Caco-2 (cell line): ENCODE measurements at regions not wholly inside any gene's neighbourhood (a gene's known extent, or its start where the extent isn't known, plus 50 kb on each side); places are given as distances from the start of the nearest gene placed in this dataset.

ENCODE experiments used
- BruUV-seq: library from RNA; stranded (reverse); fragments of 400-500 nt; replicated peaks from 2 replicates; lab custom pipeline; 2021; lab: Mats Ljungman, UMichigan
- CTCF ChIA-PET: fragments of 300-600 bp; sonication (Branson Sonifier 250); formaldehyde crosslinking; loops from one replicate; lab custom pipeline; 2022; ENCODE audit warnings: antibody characterized with exemption; lab: Charles Lee
- POLR2A ChIA-PET: fragments of 300-600 bp; sonication (Branson Sonifier 250); formaldehyde crosslinking; loops from one replicate; lab custom pipeline; 2022; ENCODE audit warnings: antibody characterized with exemption; lab: Charles Lee
- DNase-seq, 2 experiments: peaks; one replicate each; pipeline versions ENCODE4 v3.0.0 to v3.0.0-alpha.2; 2020 to 2022
- H3K27me3 ChIP-seq: replicated peaks from 2 replicates; pipeline ENCODE4 v1.6.0; 2011; ENCODE audit warnings: low read length; ENCODE audit not compliant: control insufficient read depth, insufficient read depth
- H3K36me3 ChIP-seq: 2 replicates; pipeline ENCODE4 v1.5.1; 2011; ENCODE audit warnings: low read length; ENCODE audit not compliant: control insufficient read depth, insufficient read depth
- H3K4me1 ChIP-seq: fragments of 250-450 bp; sonication (Bioruptor Pico); 2 replicates; pipeline ENCODE4 v1.5.1; 2020; ENCODE audit warnings: mild to moderate bottlenecking
- H3K4me3 ChIP-seq: 2 replicates; pipeline ENCODE4 v1.5.1; 2011; ENCODE audit warnings: low read depth, mild to moderate bottlenecking, control low read depth, low read length
- H3K9me3 ChIP-seq: fragments of 250-450 bp; sonication (Bioruptor Pico); 2 replicates; pipeline ENCODE4 v1.5.1; 2020; ENCODE audit warnings: mild to moderate bottlenecking, moderate library complexity
- H3K27ac Mint-ChIP-seq: one replicate; pipeline ENCODE4 v1.8.0; 2022; ENCODE audit warnings: mixed read lengths; ENCODE audit not compliant: unreplicated experiment
- H3K27me3 Mint-ChIP-seq: one replicate; pipeline ENCODE4 v1.8.0; 2022; ENCODE audit warnings: mixed read lengths; ENCODE audit not compliant: insufficient read depth, unreplicated experiment
- H3K36me3 Mint-ChIP-seq: one replicate; pipeline ENCODE4 v1.8.0; 2022; ENCODE audit warnings: mild to moderate bottlenecking, mixed read lengths; ENCODE audit not compliant: insufficient read depth, unreplicated experiment
- H3K4me1 Mint-ChIP-seq: one replicate; pipeline ENCODE4 v1.8.0; 2022; ENCODE audit warnings: low read depth, mixed read lengths; ENCODE audit not compliant: unreplicated experiment
- H3K4me3 Mint-ChIP-seq: one replicate; pipeline ENCODE4 v1.8.0; 2022; ENCODE audit warnings: mild to moderate bottlenecking, moderate library complexity, mixed read lengths; ENCODE audit not compliant: unreplicated experiment
- H3K9me3 Mint-ChIP-seq: one replicate; pipeline ENCODE4 v1.8.0; 2022; ENCODE audit warnings: mixed read lengths; ENCODE audit not compliant: unreplicated experiment
- CTCF ChIP-seq, 2 experiments: fragments of 200-600 bp in 1 of 2; IDR thresholded peaks; 1 replicate in 1 of 2; 2 replicates in 1 of 2; pipeline versions ENCODE4 v1.5.1 to v1.8.0; 2011 to 2022; ENCODE audit warnings: antibody characterized with exemption in 1 of 2, control low read depth in 1 of 2, inconsistent platforms in 1 of 2, low read depth in 1 of 2, low read length in 1 of 2, mild to moderate bottlenecking in 1 of 2, moderate library complexity in 1 of 2; ENCODE audit not compliant: insufficient read depth in 1 of 2, severe bottlenecking in 1 of 2, unreplicated experiment in 1 of 2
- intact Hi-C: fragments of 100-400 bp; cut with micrococcal nuclease; formaldehyde crosslinking; loops from one replicate; pipeline ENCODE4 v1.10.0; 2022; ENCODE audit not compliant: unreplicated experiment

GRCh38 chr6:115873901-115874300 lies 186.8 kb downstream of the FRK start:
- Histone ChIP-seq H3K4me1 (no peaks in the 10 kb centered on the region), H3K36me3 (no peaks in the 10 kb centered on the region), H3K4me3 (no peak overlapping the region), H3K27me3 (no peaks in the 10 kb centered on the region), H3K9me3 (no peaks in the 10 kb centered on the region)
- TF ChIP-seq CTCF (IDR thresholded peaks at IDR 0.05; ENCODE audit: insufficient read depth in 1 of 2, low read depth in 1 of 2, low read length in 1 of 2, severe bottlenecking in 1 of 2, unreplicated experiment in 1 of 2): no peak
- BruUV-seq: no TSS peak
- Mint-ChIP-seq H3K27ac (no peak overlapping the region), H3K4me3 (no peak overlapping the region), H3K9me3 (no peaks in the 10 kb centered on the region), H3K36me3 (no peaks in the 10 kb centered on the region), H3K4me1 (no peaks in the 10 kb centered on the region), H3K27me3 (peaks cover 14% of the 10 kb centered on the region)
- POLR2A ChIA-PET: no interaction called here
- no peak for DNase-seq
- intact Hi-C loops: no loop called here
- CTCF ChIA-PET: no interaction called here

- no peaks in the 10 kb centered on the region for H3K27me3 ChIP-seq
- no peaks in the 10 kb centered on the region for H3K9me3 ChIP-seq
Measured at GRCh38 chr6:115870464-115870863, 190.2 kb downstream of the FRK start.

GRCh38 chr6:115865914-115866313 lies 194.8 kb downstream of the FRK start:
- no TSS peak for BruUV-seq
- intact Hi-C loops: no loop called here
- CTCF ChIA-PET: no interaction called here

More at GRCh38 chr6:115870464-115870863, 190.2 kb downstream of the FRK start:
- no TSS peak for BruUV-seq
- H3K4me1 ChIP-seq: no peaks in the 10 kb centered on the region
- no peak overlapping the region for H3K27ac Mint-ChIP-seq
- no peak overlapping the region for H3K4me3 Mint-ChIP-seq
- TF ChIP-seq CTCF (IDR thresholded peaks at IDR 0.05; ENCODE audit: insufficient read depth in 1 of 2, low read depth in 1 of 2, low read length in 1 of 2, severe bottlenecking in 1 of 2, unreplicated experiment in 1 of 2): no peak
- POLR2A ChIA-PET: no interaction called here
- no peaks in the 10 kb centered on the region for H3K9me3 Mint-ChIP-seq
- no peaks in the 10 kb centered on the region for H3K36me3 Mint-ChIP-seq
- H3K27me3 Mint-ChIP-seq: peaks cover 14% of the 10 kb centered on the region
- H3K36me3 ChIP-seq: no peaks in the 10 kb centered on the region
- CTCF ChIA-PET: no interaction called here
- DNase-seq: no peak
- intact Hi-C loops: no loop called here
- H3K4me1 Mint-ChIP-seq: no peaks in the 10 kb centered on the region
- H3K4me3 ChIP-seq: no peak overlapping the region

More at GRCh38 chr6:115865914-115866313, 194.8 kb downstream of the FRK start:
- no peaks in the 10 kb centered on the region for H3K9me3 ChIP-seq
- POLR2A ChIA-PET: no interaction called here
- Mint-ChIP-seq H3K9me3 (no peaks in the 10 kb centered on the region), H3K4me1 (no peaks in the 10 kb centered on the region), H3K27ac (no peak overlapping the region), H3K4me3 (no peak overlapping the region), H3K36me3 (no peaks in the 10 kb centered on the region), H3K27me3 (peaks cover 9% of the 10 kb centered on the region)
- H3K4me1 ChIP-seq: no peaks in the 10 kb centered on the region
- no peak overlapping the region for H3K4me3 ChIP-seq
- no peaks in the 10 kb centered on the region for H3K36me3 ChIP-seq
- H3K27me3 ChIP-seq: no peaks in the 10 kb centered on the region; the same call in 1 of the 2 replicates
- TF ChIP-seq CTCF (IDR thresholded peaks at IDR 0.05; ENCODE audit: insufficient read depth in 1 of 2, low read depth in 1 of 2, low read length in 1 of 2, severe bottlenecking in 1 of 2, unreplicated experiment in 1 of 2): no peak
- no peak for DNase-seq
